GM23338 (cell line): ENCODE measurements at regions not wholly inside any gene's neighbourhood (a gene's known extent, or its start where the extent isn't known, plus 50 kb on each side); places are given as distances from the start of the nearest gene placed in this dataset.

Source experiments
- ATAC-seq: fragments of 200-7000 bp; cut with Tn5 transposase; 3 replicates; pipeline ENCODE4 v1.9.1; 2020
- DNase-seq: peaks from one replicate; pipeline ENCODE4 v3.0.0-alpha.2; 2015; ENCODE audit warnings: low spot score
- H2AFZ ChIP-seq: fragments of 200-600 bp; sonication (generic); 2 replicates; pipeline ENCODE4 v1.8.0; 2016; ENCODE audit warnings: antibody characterized with exemption, mild to moderate bottlenecking, moderate library complexity
- H3F3A ChIP-seq: fragments of 200-600 bp; sonication (generic); replicated peaks from 2 replicates; pipeline ENCODE4 v1.8.0; 2017; ENCODE audit warnings: antibody characterized with exemption, mixed run types, low read depth
- H3K27ac ChIP-seq: fragments of 200-600 bp; sonication (generic); 2 replicates; pipeline ENCODE4 v1.6.1; 2016; ENCODE audit warnings: low read depth
- H3K27me3 ChIP-seq: fragments of 200-600 bp; sonication (generic); 2 replicates; pipeline ENCODE4 v1.8.0; 2016; ENCODE audit warnings: mild to moderate bottlenecking, mixed run types, moderate library complexity; ENCODE audit not compliant: insufficient read depth
- H3K36me3 ChIP-seq: fragments of 200-600 bp; sonication (generic); 2 replicates; pipeline ENCODE4 v1.8.0; 2016; ENCODE audit warnings: mild to moderate bottlenecking; ENCODE audit not compliant: insufficient read depth
- H3K4me1 ChIP-seq: fragments of 200-600 bp; sonication (generic); 2 replicates; pipeline ENCODE4 v1.8.0; 2016; ENCODE audit warnings: mild to moderate bottlenecking, moderate library complexity; ENCODE audit not compliant: insufficient read depth
- H3K4me2 ChIP-seq: fragments of 200-600 bp; sonication (generic); 2 replicates; pipeline ENCODE4 v1.7.1; 2017; ENCODE audit warnings: mixed run types
- H3K4me3 ChIP-seq: fragments of 200-600 bp; sonication (generic); 2 replicates; pipeline ENCODE4 v1.6.1; 2016; ENCODE audit warnings: mixed run types
- H3K79me2 ChIP-seq: fragments of 200-600 bp; sonication (generic); replicated peaks from 2 replicates; pipeline ENCODE4 v1.8.0; 2017; ENCODE audit warnings: mild to moderate bottlenecking; ENCODE audit not compliant: insufficient read depth
- H3K9me2 ChIP-seq: fragments of 200-600 bp; sonication (generic); 2 replicates; pipeline ENCODE4 v1.8.0; 2017; ENCODE audit not compliant: insufficient read depth
- H4K20me1 ChIP-seq: fragments of 200-600 bp; sonication (generic); replicated peaks from 2 replicates; pipeline ENCODE4 v1.8.0; 2017; ENCODE audit warnings: mild to moderate bottlenecking; ENCODE audit not compliant: insufficient read depth
- H3K27ac Mint-ChIP-seq: 2 replicates; pipeline ENCODE4 v1.8.0; 2020; ENCODE audit warnings: inconsistent platforms, mild to moderate bottlenecking, moderate library complexity, mixed read lengths
- H3K27me3 Mint-ChIP-seq: 3 replicates; pipeline ENCODE4 v1.8.0; 2022; ENCODE audit warnings: low read depth, mild to moderate bottlenecking, moderate library complexity, mixed read lengths, inconsistent platforms; ENCODE audit not compliant: insufficient read depth, poor library complexity
- H3K36me3 Mint-ChIP-seq: 3 replicates; pipeline ENCODE4 v1.8.0; 2021; ENCODE audit warnings: low read depth, mild to moderate bottlenecking, inconsistent platforms, moderate library complexity, mixed read lengths
- H3K4me1 Mint-ChIP-seq: 3 replicates; pipeline ENCODE4 v1.8.0; 2020; ENCODE audit warnings: mild to moderate bottlenecking, inconsistent platforms, mixed read lengths
- H3K4me3 Mint-ChIP-seq: 3 replicates; pipeline ENCODE4 v1.8.0; 2021; ENCODE audit warnings: moderate library complexity, mild to moderate bottlenecking, inconsistent platforms, mixed read lengths
- H3K9me3 Mint-ChIP-seq: 3 replicates; pipeline ENCODE4 v1.8.0; 2020; ENCODE audit warnings: moderate library complexity, mild to moderate bottlenecking, inconsistent platforms, mixed read lengths
- CREB1 ChIP-seq: fragments of 250-450 bp; sonication (Bioruptor Pico); IDR thresholded peaks from 2 replicates; pipeline ENCODE4 v1.5.0; 2020; ENCODE audit warnings: low read depth, mild to moderate bottlenecking, moderate library complexity
- EZH2 ChIP-seq: fragments of 200-600 bp; sonication (generic); IDR thresholded peaks from one replicate; pipeline ENCODE4 v1.8.0; 2017; ENCODE audit warnings: antibody characterized with exemption, mild to moderate bottlenecking, low read depth; ENCODE audit not compliant: unreplicated experiment
- EZH2phosphoT487 ChIP-seq: fragments of 200-600 bp; sonication (generic); IDR thresholded peaks from one replicate; pipeline ENCODE4 v1.8.1; 2018; ENCODE audit warnings: antibody characterized with exemption; ENCODE audit not compliant: unreplicated experiment
- NANOG ChIP-seq: IDR thresholded peaks from 2 replicates; pipeline ENCODE4 v1.6.1; 2016; ENCODE audit warnings: antibody characterized with exemption, borderline replicate concordance
- STAT1 ChIP-seq: IDR thresholded peaks from one replicate; pipeline ENCODE4 v1.6.1; 2016; ENCODE audit warnings: antibody characterized with exemption; ENCODE audit not compliant: unreplicated experiment
- ZNF114 ChIP-seq: fragments of 250-450 bp; sonication (Bioruptor Pico); IDR thresholded peaks from 2 replicates; pipeline ENCODE4 v1.5.0; 2020; ENCODE audit warnings: mild to moderate bottlenecking, moderate library complexity
- ZNF331 ChIP-seq: fragments of 250-450 bp; sonication (Bioruptor Pico); IDR thresholded peaks from 2 replicates; pipeline ENCODE4 v1.5.0; 2020; ENCODE audit warnings: low read depth, mild to moderate bottlenecking, moderate library complexity
- TF ChIP-seq, protein P1 (sequence below): IDR thresholded peaks from one replicate; pipeline ENCODE4 v1.6.1; 2018; ENCODE audit warnings: antibody characterized with exemption; ENCODE audit not compliant: unreplicated experiment
- TF ChIP-seq, protein P2 (sequence below), 2 experiments: fragments of 200-600 bp in 1 of 2; sonication (generic) in 1 of 2; conservative IDR thresholded peaks; 2 replicates each; pipeline versions ENCODE4 v1.5.1 to v1.6.1; 2016 to 2017; ENCODE audit warnings: antibody characterized with exemption in 2 of 2, low read depth in 2 of 2, mild to moderate bottlenecking in 2 of 2, moderate library complexity in 1 of 2

DNA sequence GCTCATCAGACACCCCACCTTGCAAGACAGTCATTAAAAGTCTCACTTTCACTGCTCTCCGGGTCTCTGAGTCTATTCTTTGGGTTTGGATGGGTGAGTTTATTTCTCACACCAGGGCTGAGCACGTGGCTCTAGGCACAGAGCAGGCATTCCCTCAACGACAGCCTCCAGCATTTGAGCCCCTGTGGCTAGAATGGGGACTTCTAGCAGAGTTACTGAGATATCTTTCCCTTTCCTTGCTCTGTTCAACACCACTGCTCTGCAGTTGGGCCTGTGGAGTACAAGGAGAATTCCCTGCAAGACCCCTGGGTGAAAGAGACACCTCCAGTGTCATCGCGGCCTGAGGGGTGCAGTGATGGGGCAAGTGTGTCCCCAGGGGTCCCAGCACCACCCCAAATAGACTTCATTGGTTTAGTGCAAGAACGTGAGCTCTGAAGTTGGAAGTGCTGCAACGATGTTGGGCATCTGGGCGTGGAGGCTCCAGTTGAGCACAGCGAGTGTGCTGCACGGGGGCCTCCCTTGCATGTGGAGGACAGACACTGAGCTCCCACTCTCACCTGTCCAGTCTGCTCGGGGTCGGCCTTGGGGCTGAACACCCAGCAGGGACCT lies 184.1 kb upstream of the HS6ST1 start (continued):
- TF ChIP-seq, protein P1, sequence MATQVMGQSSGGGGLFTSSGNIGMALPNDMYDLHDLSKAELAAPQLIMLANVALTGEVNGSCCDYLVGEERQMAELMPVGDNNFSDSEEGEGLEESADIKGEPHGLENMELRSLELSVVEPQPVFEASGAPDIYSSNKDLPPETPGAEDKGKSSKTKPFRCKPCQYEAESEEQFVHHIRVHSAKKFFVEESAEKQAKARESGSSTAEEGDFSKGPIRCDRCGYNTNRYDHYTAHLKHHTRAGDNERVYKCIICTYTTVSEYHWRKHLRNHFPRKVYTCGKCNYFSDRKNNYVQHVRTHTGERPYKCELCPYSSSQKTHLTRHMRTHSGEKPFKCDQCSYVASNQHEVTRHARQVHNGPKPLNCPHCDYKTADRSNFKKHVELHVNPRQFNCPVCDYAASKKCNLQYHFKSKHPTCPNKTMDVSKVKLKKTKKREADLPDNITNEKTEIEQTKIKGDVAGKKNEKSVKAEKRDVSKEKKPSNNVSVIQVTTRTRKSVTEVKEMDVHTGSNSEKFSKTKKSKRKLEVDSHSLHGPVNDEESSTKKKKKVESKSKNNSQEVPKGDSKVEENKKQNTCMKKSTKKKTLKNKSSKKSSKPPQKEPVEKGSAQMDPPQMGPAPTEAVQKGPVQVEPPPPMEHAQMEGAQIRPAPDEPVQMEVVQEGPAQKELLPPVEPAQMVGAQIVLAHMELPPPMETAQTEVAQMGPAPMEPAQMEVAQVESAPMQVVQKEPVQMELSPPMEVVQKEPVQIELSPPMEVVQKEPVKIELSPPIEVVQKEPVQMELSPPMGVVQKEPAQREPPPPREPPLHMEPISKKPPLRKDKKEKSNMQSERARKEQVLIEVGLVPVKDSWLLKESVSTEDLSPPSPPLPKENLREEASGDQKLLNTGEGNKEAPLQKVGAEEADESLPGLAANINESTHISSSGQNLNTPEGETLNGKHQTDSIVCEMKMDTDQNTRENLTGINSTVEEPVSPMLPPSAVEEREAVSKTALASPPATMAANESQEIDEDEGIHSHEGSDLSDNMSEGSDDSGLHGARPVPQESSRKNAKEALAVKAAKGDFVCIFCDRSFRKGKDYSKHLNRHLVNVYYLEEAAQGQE, result no peak
- TF ChIP-seq, protein P2, sequence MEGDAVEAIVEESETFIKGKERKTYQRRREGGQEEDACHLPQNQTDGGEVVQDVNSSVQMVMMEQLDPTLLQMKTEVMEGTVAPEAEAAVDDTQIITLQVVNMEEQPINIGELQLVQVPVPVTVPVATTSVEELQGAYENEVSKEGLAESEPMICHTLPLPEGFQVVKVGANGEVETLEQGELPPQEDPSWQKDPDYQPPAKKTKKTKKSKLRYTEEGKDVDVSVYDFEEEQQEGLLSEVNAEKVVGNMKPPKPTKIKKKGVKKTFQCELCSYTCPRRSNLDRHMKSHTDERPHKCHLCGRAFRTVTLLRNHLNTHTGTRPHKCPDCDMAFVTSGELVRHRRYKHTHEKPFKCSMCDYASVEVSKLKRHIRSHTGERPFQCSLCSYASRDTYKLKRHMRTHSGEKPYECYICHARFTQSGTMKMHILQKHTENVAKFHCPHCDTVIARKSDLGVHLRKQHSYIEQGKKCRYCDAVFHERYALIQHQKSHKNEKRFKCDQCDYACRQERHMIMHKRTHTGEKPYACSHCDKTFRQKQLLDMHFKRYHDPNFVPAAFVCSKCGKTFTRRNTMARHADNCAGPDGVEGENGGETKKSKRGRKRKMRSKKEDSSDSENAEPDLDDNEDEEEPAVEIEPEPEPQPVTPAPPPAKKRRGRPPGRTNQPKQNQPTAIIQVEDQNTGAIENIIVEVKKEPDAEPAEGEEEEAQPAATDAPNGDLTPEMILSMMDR (conservative IDR thresholded peaks at IDR 0.05; ENCODE audit: low read depth in 2 of 2), result no peak
- no peak for TF ChIP-seq ZNF331 (CRISPR knock-in tag)
- no peak for TF ChIP-seq ZNF114 (CRISPR knock-in tag)
- TF ChIP-seq EZH2phosphoT487, result no peak
- no peak for TF ChIP-seq STAT1

- Histone ChIP-seq H3K36me3 (no peaks in the 10 kb centered on the region), H3K4me3 (no peak overlapping the region), H3K4me2 (no peak overlapping the region), H4K20me1 (no peaks in the 10 kb centered on the region), H3K27me3 (no peaks in the 10 kb centered on the region), H3K9me2 (no peaks in the 10 kb centered on the region), H2AFZ (no peak overlapping the region), H3K4me1 (no peaks in the 10 kb centered on the region), H3K27ac (no peak overlapping the region), H3F3A (no peaks in the 10 kb centered on the region), H3K79me2 (no peaks in the 10 kb centered on the region)
- Mint-ChIP-seq H3K36me3 (no peaks in the 10 kb centered on the region; the same call in 2 of the 3 replicates), H3K9me3 (no peaks in the 10 kb centered on the region; the same call in 2 of the 3 replicates), H3K4me3 (no peak overlapping the region), H3K27ac (no peak overlapping the region), H3K4me1 (no peaks in the 10 kb centered on the region), H3K27me3 (no peaks in the 10 kb centered on the region)
- no peak for DNase-seq
- no peak for ATAC-seq
- TF ChIP-seq CREB1 (CRISPR knock-in tag), result no peak
- no peak for TF ChIP-seq NANOG
- no peak for TF ChIP-seq EZH2
- TF ChIP-seq, protein P1, result no peak
- no peak for TF ChIP-seq EZH2phosphoT487
- TF ChIP-seq ZNF331 (CRISPR knock-in tag), result no peak
Observed at GRCh38 chr2:128503399-128504245, 185.0 kb upstream of the HS6ST1 start.
